HG03342 (cell line): ENCODE measurements at regions not wholly inside any gene's neighbourhood (a gene's known extent, or its start where the extent isn't known, plus 50 kb on each side); places are given as distances from the start of the nearest gene placed in this dataset.
"Not testable (repeated sequence)": the region's sequence is repeated elsewhere in the genome, so short reads cannot be mapped to it uniquely, and the experiment has no call there.

Source experiments
- ATAC-seq: cut with Tn5 transposase; IDR thresholded peaks from one replicate; pipeline ENCODE4 v1.9.1; 2021; ENCODE audit warnings: mild to moderate bottlenecking, moderate library complexity; ENCODE audit not compliant: unreplicated experiment

DNA sequence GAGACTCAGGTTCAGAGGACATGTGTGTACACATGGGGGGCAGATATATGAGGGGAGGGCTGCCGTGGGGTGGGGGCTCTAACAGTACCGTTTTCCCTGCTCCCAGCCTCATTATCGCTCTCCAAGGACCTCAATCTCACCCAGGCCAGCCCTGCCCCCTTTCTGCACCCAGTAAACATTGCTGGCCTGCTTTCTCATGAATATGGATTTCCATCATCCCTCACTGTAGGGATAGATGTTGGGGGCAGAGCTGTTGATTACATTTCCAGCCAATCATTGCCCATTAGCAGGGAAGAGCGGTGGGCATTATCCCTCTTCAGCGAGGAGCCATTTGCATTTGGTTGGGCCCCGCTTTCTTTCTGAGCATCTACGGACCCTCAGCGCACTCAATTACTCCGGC lies 273.8 kb downstream of the RPS6KC1 start:
- ATAC-seq = no peak

DNA sequence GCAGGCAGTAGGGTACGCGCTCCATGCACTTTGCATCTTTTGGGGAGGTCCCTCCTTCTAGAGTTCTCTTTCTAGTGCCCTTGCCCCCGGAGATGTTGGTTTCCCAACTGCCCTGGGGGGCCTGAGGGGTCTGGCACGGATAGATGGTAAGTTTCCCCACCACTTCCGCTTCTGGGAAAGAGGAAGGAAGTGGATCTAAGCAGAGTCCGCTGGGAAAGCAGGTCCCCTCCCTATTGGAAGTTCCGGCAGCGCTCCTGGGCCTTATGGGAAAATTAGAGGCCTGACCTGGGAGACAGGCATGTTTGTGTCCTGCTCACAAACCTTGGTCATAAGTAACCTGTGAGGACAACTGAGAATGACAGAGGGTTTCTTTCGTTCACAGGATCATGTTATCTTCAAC lies 274.4 kb downstream of the RPS6KC1 start:
- ATAC-seq = no peak

DNA sequence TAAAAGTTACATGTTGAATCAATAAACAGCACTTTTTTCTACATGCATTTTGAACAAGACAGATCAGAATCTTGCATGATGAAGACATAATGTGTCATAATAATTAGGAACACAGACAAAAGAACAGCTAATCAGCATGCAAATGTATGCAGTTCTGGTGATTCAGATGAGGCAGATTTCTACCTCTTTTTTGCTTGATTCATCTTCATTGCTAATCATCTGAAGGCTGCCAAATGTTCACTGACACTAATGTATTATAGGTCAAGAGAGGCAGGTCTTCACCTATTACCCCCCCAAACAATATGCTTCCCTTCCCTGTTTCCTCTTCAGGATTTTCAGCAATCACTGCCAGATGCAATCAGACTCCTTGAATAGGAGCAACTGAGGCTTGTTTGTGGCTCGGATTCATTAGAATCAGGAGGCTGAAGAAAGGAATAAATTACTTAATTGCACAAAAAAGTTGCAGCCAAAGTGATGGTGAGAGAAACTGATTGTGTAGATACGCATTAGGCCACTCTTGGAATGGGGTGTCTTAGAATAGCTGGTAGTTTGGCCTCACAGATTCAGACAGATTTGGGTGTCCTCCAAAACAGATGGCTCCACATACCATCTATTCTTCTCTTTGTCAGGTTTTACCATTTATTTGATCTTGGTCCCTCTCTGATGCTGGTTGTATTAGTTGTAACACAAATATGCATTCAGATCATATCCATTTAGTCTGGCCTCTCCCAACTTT lies 275.4 kb downstream of the RPS6KC1 start:
- no peak for ATAC-seq

DNA sequence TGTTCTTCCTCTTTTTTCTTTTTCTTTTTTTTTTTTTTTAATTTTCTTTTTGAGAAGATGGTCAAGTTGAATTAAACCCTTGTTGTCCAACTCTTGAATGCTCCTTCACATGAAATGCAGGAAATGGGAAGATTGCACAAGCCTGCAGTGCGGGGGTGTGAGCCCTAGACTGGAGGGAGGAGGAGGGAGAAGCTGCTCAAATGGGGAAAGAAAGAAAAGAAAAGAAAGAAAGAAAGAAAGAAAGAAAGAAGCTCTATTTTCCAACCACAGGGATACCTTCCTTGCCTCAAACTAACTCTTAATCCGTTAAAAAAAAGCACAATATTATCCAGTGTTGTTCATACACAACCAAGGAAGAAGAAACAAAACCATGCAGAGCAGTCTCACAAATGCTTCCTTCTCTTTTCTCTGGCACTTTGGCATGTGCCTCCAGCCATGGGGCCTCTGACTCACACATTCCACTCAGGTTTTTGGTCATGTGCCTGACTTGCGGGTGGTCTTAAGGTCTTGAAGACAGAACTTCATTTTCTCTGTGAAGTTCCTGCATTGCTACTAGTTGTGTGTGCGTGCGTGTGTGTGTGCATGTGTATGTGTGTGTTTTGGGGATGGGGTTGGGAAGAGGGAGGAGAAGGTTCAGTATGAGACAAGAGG lies 276.1 kb downstream of the RPS6KC1 start:
- ATAC-seq = no peak

DNA sequence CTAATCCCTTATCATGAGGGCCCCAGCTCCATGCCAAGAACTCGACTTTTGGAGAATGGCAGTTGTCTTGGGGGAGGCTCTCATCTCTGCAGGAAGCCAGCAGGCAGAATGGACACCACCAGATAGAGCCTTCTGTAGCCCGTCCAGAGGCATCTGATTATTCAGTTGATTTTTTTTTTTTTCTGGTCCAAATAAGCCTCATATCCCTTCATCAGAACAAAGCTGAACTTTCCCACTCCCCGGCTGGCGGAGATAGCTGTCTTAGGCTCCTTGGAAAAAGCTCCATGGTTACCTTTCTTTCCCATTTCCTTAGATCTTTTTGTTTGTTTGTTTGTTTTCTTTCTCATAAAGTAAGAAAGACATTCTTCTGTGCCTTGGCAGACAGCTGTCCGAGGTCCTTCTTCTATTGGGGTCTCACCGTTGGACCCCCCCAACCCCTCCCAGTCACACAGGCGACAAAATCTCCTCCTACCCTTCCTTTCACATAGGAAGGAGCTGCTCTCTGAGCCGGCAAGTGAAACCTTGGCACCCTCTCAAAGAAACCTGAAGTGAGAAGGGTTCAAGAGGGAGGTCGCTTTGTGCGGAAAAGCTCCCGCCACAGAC lies 278.5 kb downstream of the RPS6KC1 start:
- no peak for ATAC-seq

DNA sequence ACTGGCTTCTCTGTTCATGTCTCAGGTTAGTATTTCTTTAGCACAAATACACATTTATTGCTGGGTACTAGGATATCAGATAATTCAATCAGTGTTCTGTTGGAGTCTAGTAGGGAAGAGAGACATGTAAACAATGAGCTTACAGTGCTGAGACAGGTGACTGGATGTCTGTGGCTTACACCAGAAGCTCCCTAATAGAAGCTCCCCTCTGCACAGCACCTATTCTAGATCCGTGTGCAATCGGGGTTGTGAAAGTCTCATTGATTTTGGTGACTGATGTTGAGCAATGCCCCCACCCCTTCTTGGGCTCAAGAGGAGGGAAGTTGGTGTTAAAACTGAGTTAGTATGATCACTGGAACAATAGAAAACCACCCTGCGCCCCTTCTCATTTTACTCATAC lies 279.2 kb downstream of the RPS6KC1 start:
- no peak for ATAC-seq

DNA sequence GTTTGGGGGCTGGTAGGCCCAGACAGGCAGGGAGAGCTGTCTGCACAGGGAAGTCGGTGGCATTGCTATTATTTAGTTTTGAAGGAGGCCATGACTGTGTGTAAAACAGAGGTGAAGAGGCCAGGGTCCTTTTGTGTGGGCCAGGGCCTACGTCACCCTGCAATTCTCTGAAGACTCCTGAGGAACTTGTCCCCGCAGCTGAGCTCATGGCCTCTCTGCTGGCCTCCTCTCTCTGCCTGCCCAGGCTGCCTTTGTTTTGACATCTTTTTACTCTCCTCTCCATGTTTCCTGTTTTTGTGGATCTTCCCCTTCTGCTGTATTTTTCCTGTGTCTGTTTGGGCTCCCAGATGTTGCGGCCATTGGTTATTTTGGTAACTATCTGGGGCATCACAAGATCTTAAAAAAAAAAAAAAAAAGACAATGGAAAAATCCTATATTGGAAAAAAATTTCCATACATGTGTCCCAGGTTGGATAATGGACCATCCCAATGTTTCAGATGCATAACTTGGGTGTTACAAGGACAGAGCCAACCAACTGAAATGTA lies 280.7 kb downstream of the RPS6KC1 start:
- ATAC-seq = no peak

DNA sequence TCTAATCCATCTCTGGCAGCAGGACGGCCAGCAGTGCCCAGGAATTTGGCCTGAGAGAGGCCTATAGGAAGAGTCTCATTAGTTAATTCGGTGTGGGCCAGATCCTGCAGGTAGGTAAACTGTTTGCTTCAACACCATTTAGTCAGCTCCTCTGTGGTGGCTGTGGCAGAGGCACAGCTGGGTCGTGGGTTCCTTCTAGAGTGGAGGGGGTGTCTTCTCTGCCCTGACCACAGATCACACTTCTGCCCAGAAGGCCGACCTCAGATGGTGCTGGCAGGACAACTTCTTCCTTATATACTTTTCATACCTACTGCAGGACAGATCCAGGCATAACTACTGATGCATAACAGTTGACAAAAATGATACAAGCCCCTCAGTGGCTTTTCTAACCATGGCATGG lies 281.4 kb downstream of the RPS6KC1 start:
- no peak for ATAC-seq

DNA sequence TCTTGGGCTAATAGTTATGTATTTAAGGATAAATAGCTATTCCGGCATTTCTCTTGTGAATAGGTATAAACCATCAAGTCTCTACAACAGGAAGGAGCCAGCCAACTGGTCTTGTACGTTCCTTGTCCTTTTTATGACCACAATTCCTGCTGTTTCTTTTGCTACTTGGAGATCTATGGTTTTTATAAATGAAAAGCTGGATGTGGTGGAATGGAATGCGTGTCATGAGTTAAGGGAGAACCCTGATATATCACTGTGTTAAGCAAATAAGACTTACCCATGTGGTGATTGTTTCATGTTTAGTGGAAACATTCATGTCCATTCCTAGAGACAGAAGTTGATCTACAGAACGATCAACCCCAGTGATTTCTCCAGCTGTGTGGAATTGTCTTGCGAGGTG lies 282.1 kb downstream of the RPS6KC1 start:
- no peak for ATAC-seq

DNA sequence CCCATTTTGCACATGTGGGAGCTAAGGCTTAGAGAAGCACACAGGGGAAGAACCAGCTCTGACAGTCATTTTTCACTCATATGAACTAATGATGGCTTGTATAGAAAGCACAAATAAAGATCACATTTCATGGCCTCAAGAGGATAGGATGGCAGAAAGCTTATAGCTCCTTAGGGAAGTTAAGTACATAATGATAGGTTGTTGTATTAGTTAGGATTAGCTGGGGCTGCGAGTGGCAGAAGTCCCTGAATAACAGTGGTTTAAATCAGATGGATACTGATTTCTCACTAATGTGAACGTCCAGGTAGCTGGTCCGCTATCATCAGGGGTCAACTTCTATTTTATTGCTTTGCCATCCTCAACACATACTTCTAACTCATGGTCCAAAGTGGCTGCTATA lies 284.0 kb downstream of the RPS6KC1 start:
- no peak for ATAC-seq

DNA sequence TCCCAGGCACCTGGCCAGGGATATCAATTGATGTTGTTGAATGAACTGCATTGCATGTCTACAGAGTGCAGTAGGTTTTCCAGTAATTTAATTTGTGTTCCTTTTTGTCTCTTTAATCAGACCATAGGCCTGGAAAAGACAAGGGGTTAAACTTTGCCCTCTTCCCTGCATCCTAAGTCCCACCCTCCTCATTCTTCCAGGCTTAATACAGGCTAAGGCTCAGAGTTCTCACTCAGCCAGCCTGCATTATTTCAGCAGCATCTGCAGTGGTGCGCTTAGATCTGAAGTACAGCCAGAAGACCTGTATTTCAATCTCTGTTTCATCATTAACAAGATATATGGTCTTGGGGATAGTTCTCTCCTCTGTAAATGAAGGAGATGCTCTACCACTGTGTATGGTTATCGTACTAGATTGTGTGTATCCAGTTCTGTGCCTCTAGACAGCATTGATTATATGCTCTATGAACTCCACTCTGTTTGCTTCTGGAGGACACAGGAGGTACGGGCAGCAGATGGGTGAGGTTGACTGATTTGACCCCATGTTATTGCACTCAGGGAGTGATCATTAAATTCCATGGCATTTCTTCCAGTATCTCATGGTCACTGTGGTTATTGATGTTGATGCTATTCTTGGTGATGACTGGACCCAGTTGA lies 286.1 kb downstream of the RPS6KC1 start:
- ATAC-seq = no peak

DNA sequence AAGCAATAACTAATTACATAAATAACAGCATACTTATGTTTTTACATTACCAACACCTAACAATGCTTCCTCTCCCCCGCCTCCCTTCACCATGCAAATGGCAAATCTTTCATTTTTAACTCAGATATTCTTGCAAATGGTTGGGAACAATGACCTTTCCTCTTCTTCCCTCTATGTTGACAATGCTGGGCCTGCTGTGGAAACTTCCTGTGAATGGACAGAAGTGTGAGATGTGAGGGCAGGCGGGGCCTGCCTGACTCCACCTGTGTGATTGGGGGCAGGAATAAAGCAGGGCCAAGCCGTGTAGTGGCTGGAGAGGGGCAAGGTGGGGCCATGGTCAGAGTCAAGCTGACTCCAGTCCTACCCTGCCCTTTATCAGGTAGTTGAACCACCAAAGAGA lies 289.6 kb downstream of the RPS6KC1 start:
- no peak for ATAC-seq

DNA sequence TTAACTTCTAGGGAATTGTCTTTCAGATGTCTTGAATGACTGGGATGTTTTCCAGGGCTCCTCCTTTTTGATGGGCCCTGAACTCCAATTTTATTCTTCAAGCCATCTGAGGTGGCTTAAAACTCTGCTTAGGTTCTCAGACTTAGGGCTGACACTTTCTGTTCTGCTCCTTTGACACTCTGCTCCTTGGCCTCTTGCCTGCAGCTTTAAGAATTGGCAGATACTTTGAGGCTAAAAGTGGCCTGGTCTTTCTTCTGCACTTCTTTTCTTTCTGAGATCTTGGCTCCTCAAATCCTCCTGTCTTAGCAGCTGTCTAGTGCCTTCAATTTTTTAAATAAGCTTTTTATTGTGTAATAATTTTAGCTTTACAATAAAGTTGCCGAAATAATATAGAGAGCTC lies 294.6 kb downstream of the RPS6KC1 start:
- ATAC-seq = no peak

DNA sequence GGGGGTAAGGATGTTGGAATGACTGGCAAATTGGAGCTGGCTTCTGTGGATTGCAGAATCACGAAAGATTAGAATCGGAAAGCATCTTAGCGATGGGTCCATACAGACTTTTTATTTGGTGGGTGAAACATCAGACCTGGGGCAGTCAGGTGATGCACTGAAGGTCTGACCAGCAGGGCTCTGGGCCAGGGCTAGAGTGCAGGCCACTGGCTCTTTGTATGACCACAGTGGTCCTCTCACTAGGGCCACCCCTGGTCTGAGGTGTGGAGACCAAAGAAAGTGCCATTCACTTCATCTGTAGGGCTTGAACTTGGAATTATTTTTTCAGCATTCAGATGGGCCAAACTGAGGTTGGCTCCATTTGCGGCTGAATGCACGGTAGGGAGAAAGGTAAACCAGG lies 306.4 kb downstream of the RPS6KC1 start:
- ATAC-seq = no peak

DNA sequence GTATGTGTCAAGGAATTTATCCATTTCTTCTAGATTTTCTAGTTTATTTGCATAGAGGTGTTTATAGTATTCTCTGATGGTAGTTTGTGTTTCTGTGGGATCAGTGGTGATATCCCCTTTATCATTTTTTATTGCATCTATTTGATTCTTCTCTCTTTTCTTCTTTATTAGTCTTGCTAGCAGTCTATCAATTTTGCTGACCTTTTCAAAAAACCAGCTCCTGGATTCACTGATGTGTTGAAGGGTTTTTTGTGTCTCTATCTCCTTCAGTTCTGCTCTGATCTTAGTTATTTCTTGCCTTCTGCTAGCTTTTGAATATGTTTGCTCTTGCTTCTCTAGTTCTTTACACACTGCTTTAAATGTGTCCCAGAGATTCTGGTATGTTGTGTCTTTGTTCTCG lies 307.3 kb downstream of the RPS6KC1 start:
- ATAC-seq = not testable (repeated sequence)

DNA sequence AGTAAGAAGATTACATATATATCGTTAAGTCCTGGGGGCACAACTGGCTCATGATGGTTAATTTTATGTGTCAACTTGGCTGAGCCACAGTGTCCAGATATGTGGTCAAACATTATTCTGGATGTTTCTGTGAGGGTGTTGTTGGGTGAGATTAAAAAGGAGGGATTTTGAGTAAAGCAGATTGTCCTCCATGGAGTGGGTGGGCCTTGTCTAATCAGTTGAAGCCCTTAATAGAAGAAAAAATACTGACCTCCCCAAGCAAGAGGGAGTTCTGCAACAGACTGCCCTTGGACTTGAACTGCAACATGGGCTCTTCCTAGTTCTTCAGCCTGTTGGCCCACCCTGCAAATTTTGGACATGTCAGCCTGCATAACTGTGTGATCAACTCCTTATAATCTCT lies 311.6 kb downstream of the RPS6KC1 start:
- no peak for ATAC-seq

DNA sequence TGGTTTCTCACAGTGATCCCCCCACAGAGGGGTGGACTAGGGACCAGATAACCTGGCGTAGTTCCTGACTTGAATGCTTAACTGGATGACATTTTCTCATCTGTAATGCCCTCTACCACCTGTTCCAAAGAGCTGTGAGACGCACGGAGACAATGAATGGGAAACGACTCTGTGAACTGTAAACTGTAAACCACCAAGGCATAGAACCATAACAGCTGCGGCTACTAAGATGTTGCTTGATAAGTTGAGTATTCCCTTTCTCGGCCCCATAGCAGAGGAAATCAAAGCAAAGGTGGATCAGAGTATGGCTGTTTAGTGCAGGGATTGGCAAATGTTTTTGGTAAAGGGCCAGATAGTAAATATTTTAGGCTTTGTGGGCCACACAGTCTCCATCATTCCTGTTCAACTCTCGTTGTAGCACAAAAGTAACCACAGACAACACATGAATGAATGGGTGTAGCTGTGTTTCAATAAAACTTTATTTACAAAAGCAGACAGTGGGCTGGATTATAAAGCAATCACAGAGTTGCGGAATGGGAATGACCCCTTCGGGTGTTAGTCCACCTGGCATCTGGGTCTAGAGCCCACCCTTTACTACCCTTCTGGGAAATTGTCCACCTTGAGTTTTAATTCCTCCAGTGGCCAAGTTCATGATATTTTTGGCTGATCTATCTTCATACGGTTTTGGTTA lies 315.2 kb downstream of the RPS6KC1 start:
- ATAC-seq = no peak

DNA sequence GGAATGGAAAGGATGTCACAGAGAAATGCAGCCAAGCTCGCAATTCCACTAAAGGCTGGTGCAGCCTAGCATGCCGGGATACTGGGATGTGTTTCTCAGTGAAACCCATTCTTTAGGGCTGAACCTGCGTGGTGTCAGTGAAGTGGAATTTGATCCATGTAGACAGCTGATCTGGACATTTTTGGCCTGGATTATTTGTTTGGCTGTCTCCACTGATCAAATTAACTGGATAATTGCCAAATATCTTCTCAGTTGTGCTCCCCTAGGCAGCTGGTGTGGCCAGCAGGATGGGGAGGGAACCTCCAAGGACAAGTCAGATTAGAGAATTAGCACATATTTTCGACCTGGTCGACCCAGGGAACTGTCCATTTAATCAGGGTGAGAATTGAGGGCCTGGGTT lies 318.4 kb downstream of the RPS6KC1 start:
- no peak for ATAC-seq

DNA sequence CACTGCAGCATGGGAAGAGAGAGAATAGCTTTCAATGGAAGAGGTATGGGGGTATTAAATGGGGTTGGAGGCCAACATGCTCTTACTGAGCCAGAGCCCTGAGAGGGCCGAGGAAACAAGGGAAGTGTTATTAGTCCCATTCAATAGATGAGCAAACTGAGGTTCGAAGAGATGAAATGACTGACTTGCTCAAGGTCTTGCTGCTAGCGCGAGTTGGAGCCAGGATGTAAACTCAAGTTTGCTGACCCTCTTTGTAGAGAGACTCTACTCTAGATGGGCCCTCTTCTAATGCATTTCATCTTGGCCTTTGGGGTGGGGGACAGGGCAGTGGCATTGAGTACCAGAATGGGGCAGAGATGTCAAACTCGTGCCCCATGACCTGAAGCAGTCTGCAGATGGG lies 319.5 kb downstream of the RPS6KC1 start:
- no peak for ATAC-seq

DNA sequence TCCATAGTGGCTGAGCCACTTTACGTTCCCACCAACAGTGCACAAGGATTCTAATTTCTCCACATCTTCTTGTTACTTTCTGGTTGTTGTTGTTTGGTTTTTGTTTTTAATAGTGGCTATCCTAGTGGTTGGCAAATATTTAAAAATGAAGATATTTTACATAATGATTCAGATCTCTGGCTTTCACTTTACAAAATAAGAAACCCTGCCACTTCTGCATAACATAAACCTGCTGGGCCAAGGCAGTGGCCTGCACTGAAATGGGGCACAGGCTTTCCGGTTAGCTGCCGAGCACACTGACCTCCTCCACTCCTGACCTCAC lies 320.4 kb downstream of the RPS6KC1 start:
- ATAC-seq = no peak
